Panc1 (cell line): ENCODE measurements at regions not wholly inside any gene's neighbourhood (a gene's known extent, or its start where the extent isn't known, plus 50 kb on each side); places are given as distances from the start of the nearest gene placed in this dataset.

Experiments
- ATAC-seq: fragments of 200-7000 bp; cut with Tn5 transposase; 2 replicates; pipeline ENCODE4 v1.9.1; 2020; ENCODE audit warnings: mild to moderate bottlenecking, moderate library complexity
- BruUV-seq: library from RNA; stranded (reverse); fragments of 400-500 nt; replicated peaks from 2 replicates; lab custom pipeline; 2021; lab: Mats Ljungman, UMichigan
- CTCF ChIA-PET: fragments of 300-600 bp; sonication (Branson Sonifier 250); formaldehyde crosslinking; loops from one replicate; lab custom pipeline; 2022; ENCODE audit warnings: antibody characterized with exemption; lab: Charles Lee
- POLR2A ChIA-PET: fragments of 300-600 bp; sonication (Branson Sonifier 250); formaldehyde crosslinking; loops from one replicate; lab custom pipeline; 2022; ENCODE audit warnings: antibody characterized with exemption; lab: Charles Lee
- DNase-seq: peaks from one replicate; pipeline ENCODE4 v3.0.0-alpha.2; 2010; ENCODE audit warnings: low read depth, low spot score
- H3K27ac ChIP-seq: 2 replicates; pipeline ENCODE4 v1.5.1; 2011; ENCODE audit warnings: mild to moderate bottlenecking, low read length, inconsistent platforms
- H3K27me3 ChIP-seq: fragments of 200-500 bp; sonication (Bioruptor generic); 2 replicates; pipeline ENCODE4 v1.6.0; 2014; ENCODE audit warnings: low read length, inconsistent platforms; ENCODE audit not compliant: control insufficient read depth, insufficient read depth
- H3K36me3 ChIP-seq: fragments of 200-500 bp; sonication (Bioruptor generic); 2 replicates; pipeline ENCODE4 v1.5.1; 2014; ENCODE audit warnings: inconsistent platforms, mild to moderate bottlenecking, low read length, moderate library complexity; ENCODE audit not compliant: control insufficient read depth, insufficient read depth
- H3K4me1 ChIP-seq: 2 replicates; pipeline ENCODE4 v1.5.1; 2011; ENCODE audit warnings: inconsistent platforms, mild to moderate bottlenecking, low read length, moderate library complexity; ENCODE audit not compliant: control insufficient read depth, insufficient read depth
- H3K4me3 ChIP-seq, 2 experiments: 2 replicates each; pipeline ENCODE4 v1.5.1; 2011 to 2012; ENCODE audit warnings: low read depth in 2 of 2, low read length in 2 of 2, mild to moderate bottlenecking in 2 of 2, inconsistent platforms in 1 of 2, moderate library complexity in 1 of 2
- H3K9me3 ChIP-seq: fragments of 200-500 bp; sonication (Bioruptor generic); 2 replicates; pipeline ENCODE4 v1.5.1; 2014; ENCODE audit warnings: low read depth, mild to moderate bottlenecking, inconsistent platforms, low read length, moderate library complexity; ENCODE audit not compliant: control insufficient read depth, insufficient read depth
- CTCF ChIP-seq: fragments of 450-650 bp; IDR thresholded peaks from 2 replicates; pipeline ENCODE4 v1.5.1; 2017; ENCODE audit warnings: mild to moderate bottlenecking
- POLR2AphosphoS5 ChIP-seq: IDR thresholded peaks from 2 replicates; pipeline ENCODE4 v1.6.1; 2012; ENCODE audit warnings: mild to moderate bottlenecking, low read depth, low read length, moderate library complexity
- SIN3A ChIP-seq: IDR thresholded peaks from 2 replicates; pipeline ENCODE4 v1.6.1; 2012; ENCODE audit warnings: low read depth, mild to moderate bottlenecking, low read length, moderate library complexity, borderline replicate concordance; ENCODE audit not compliant: insufficient read depth
- TCF7L2 ChIP-seq: IDR thresholded peaks from 2 replicates; pipeline ENCODE4 v1.6.1; 2011; ENCODE audit warnings: mild to moderate bottlenecking, low read depth, low read length, inconsistent platforms
- in situ Hi-C: cut with HindIII; loops from 2 replicates; pipeline ENCODE4 v1.10.0; 2016; ENCODE audit warnings: low sequenced_read_pairs, low pct_unique_long_range_greater_than_20kb
- intact Hi-C: fragments of 100-400 bp; cut with micrococcal nuclease; formaldehyde crosslinking; loops from one replicate; pipeline ENCODE4 v1.10.0; 2022; ENCODE audit not compliant: unreplicated experiment
- TF ChIP-seq, protein P1 (sequence below), 2 experiments: IDR thresholded peaks; 2 replicates each; pipeline ENCODE4 v1.6.1; 2011 to 2012; ENCODE audit warnings: low read depth in 2 of 2, control low read depth in 1 of 2, low read length in 1 of 2, mild to moderate bottlenecking in 1 of 2, moderate library complexity in 1 of 2; ENCODE audit not compliant: insufficient read depth in 1 of 2

- Histone ChIP-seq H3K4me1 (no peaks in the 10 kb centered on the region), H3K36me3 (no peaks in the 10 kb centered on the region), H3K27me3 (no peaks in the 10 kb centered on the region), H3K9me3 (no peaks in the 10 kb centered on the region), H3K27ac (no peak overlapping the region), H3K4me3 (no peak overlapping the region)
- intact Hi-C loops = no loop called here
- ChIA-PET POLR2A (no interaction called here), CTCF (no interaction called here)
- no TSS peak for BruUV-seq
- in situ Hi-C loops = no loop called here
- no peak for ATAC-seq
- TF ChIP-seq SIN3A = no peak
- no peak for TF ChIP-seq POLR2AphosphoS5
- TF ChIP-seq CTCF = no peak
- TF ChIP-seq, protein P1, sequence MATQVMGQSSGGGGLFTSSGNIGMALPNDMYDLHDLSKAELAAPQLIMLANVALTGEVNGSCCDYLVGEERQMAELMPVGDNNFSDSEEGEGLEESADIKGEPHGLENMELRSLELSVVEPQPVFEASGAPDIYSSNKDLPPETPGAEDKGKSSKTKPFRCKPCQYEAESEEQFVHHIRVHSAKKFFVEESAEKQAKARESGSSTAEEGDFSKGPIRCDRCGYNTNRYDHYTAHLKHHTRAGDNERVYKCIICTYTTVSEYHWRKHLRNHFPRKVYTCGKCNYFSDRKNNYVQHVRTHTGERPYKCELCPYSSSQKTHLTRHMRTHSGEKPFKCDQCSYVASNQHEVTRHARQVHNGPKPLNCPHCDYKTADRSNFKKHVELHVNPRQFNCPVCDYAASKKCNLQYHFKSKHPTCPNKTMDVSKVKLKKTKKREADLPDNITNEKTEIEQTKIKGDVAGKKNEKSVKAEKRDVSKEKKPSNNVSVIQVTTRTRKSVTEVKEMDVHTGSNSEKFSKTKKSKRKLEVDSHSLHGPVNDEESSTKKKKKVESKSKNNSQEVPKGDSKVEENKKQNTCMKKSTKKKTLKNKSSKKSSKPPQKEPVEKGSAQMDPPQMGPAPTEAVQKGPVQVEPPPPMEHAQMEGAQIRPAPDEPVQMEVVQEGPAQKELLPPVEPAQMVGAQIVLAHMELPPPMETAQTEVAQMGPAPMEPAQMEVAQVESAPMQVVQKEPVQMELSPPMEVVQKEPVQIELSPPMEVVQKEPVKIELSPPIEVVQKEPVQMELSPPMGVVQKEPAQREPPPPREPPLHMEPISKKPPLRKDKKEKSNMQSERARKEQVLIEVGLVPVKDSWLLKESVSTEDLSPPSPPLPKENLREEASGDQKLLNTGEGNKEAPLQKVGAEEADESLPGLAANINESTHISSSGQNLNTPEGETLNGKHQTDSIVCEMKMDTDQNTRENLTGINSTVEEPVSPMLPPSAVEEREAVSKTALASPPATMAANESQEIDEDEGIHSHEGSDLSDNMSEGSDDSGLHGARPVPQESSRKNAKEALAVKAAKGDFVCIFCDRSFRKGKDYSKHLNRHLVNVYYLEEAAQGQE (IDR thresholded peaks at IDR 0.05; ENCODE audit: insufficient read depth in 1 of 2, low read depth in 2 of 2, low read length in 1 of 2) = no peak
- no peak for TF ChIP-seq TCF7L2
- no peak for DNase-seq
These were observed 332.8 kb downstream of the MLLT3 start for GRCh38 chr9:20289423-20290010.

- ChIA-PET POLR2A (no interaction called here), CTCF (no interaction called here)
- Histone ChIP-seq H3K9me3 (no peaks in the 10 kb centered on the region), H3K4me3 (no peak overlapping the region), H3K36me3 (no peaks in the 10 kb centered on the region), H3K27me3 (no peaks in the 10 kb centered on the region), H3K4me1 (no peaks in the 10 kb centered on the region), H3K27ac (no peak overlapping the region)
- BruUV-seq = no TSS peak
- in situ Hi-C loops (no loop called here), intact Hi-C loops (no loop called here)
- ATAC-seq (no peak), DNase-seq (no peak)
- TF ChIP-seq, protein P1 (IDR thresholded peaks at IDR 0.05; ENCODE audit: insufficient read depth in 1 of 2, low read depth in 2 of 2, low read length in 1 of 2) = no peak
- no peak for TF ChIP-seq POLR2AphosphoS5
- no peak for TF ChIP-seq SIN3A
- no peak for TF ChIP-seq CTCF
- TF ChIP-seq TCF7L2 = no peak
These were observed 335.3 kb downstream of the MLLT3 start for GRCh38 chr9:20286969-20287368.
